HG02870 (cell line): ENCODE measurements at regions not wholly inside any gene's neighbourhood (a gene's known extent, or its start where the extent isn't known, plus 50 kb on each side); places are given as distances from the start of the nearest gene placed in this dataset.
"Not testable (repeated sequence)": the region's sequence is repeated elsewhere in the genome, so short reads cannot be mapped to it uniquely, and the experiment has no call there.

Experiments
- ATAC-seq: cut with Tn5 transposase; IDR thresholded peaks from one replicate; pipeline ENCODE4 v1.9.1; 2021; ENCODE audit warnings: mild to moderate bottlenecking, moderate library complexity; ENCODE audit not compliant: unreplicated experiment

GRCh38 chr15:35691891-35692867 is 146.2 kb upstream of the DPH6 start:
- ATAC-seq, result no peak

DNA sequence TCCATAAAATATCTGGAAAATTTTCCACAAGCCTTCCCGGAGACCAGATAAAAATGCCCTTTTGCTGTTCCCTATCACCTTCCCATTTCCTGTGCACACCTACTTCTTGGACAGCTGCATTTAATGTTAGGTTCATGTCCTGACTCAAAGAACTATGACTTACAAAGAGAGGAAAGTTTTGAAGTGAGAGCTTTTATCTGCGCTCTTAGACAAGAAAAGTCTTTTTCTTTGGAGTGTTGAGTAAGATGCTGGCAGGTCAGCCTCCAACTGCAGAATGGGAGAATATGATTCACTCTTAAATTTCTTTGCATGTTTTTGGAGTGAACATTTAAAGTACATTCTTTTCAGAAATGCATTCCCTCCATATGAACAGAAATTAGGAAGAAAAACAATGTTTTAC is 147.3 kb upstream of the DPH6 start:
- ATAC-seq, result no peak

GRCh38 chr15:35693886-35694285 is 147.9 kb upstream of the DPH6 start:
- no peak for ATAC-seq

DNA sequence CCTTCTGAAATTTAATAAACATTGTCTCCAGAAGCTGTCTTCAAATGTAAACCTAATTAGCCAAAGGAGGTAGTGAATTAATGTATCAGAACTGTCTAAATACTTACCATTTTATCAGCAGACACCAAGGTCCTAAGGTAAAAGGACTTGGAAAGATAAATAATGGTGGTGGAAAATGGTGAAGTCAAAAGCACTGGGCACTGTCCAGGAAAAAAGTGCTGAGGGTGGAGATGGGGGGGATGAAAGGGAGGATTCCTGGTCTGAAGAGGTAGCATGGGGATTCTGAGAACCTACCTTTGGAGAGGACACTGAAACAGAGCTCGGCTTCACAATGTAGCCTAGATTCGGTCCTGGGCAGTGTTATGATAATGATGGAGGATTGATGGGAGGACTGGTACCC is 149.0 kb upstream of the DPH6 start:
- no peak for ATAC-seq

- ATAC-seq, result no peak
Measured at GRCh38 chr15:35696767-35697231, 150.8 kb upstream of the DPH6 start.

DNA sequence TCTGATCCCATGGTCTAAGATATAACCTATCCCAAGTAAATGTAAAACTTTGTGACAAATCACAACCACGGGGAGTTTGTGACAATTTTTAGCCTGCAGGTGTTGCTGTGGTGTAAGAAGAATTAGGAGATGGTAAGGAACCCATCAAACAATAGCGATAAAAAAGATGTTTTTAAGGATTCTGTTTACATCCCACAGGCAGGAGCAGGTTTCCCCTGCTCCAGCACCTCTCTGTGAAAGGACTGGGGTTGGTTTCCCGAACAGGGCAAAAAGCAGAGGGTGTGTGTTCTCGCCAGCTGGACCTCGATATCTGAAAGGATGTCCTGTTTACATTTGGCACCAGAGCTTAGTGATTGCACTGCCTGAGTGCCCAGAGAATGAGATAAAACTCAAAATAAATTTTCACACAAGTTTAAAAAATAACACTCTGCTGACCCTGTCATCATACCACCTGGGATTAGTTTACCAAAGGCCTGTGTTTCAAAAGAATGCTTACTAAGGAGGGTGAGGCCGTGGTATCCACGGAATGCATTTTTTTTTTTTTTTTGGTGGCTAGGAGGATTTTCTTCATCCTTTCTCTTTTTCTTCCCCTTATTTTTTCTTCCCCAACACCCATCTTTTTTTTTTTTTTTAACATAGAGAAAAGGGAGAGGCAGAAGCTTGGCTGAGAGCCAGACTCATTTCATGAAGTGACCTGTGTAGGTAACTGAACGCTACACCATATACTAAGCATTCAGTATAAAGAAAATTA is 151.8 kb upstream of the DPH6 start:
- no peak for ATAC-seq

GRCh38 chr15:35698331-35698730 is 152.4 kb upstream of the DPH6 start:
- ATAC-seq, result no peak

GRCh38 chr15:35698966-35699575 is 153.1 kb upstream of the DPH6 start:
- no peak for ATAC-seq

- not testable (repeated sequence) for ATAC-seq
Measured at GRCh38 chr15:35700091-35700593, 154.2 kb upstream of the DPH6 start.

GRCh38 chr15:35701402-35702046 is 155.6 kb upstream of the DPH6 start:
- ATAC-seq, result no peak

DNA sequence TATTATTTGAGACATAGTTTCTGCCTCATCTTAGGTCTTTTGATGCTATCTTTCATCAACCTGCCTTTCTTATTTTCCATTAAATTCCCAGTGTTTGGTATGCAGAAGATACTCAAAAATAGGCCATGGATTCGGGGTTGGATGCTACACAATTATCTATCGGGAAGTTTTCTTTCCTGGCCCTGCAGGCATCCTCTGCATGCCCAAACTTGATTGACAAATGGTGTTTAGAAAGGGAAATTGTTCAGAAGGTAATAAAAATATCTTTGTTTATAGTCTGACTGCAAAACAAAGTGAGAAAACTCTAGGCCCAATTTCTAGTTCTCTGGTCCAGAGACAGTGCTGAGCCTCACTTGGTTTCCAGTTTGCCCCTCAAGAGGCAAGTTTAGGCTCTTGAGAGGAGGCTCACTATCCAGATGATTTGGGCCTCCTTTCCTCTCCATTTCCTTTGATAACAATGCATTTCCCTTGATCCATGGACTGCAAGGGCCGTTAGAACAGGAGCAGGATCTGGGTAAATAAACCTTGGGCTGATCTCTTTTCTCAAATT is 157.1 kb upstream of the DPH6 start:
- ATAC-seq, result no peak

DNA sequence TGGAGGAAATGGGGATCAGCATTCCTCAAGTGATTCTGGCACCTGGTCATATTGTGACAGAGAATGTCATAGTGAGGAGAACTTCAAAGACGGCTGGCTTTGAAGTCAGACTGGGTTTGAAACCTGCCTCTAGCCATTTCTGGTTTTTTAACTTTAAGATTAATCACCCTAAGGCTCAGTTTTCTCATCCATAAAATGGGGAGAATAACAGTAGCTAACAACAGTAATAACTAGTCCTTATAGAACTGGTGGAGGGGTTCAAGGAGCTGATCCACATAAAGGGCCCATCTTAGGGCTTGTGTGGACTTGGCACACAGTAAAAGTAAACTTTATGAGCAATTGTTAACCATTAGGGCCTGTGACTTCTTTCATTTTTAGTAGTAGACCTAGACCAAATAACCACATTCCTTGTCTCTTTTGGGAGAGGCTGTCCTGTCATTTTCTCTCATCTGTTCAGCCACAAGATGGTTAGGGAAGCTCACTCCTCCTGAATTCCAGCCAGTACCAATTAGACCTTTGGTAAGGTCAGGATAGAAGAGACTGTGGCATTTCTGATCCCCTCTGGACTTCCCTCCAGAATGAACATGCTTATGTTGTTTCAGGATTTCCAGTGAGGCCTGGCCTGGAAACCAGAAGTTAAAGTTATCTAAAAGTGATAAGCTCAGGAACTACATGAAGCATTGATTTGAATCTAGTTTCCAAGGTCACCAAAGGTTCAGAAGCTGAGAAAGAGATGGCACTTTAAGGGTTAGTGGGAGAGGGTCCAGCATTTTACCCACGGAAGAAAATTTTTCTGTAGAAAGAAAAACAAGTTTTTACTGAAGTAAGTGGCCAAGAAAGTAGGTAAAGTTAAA is 159.3 kb upstream of the DPH6 start:
- no peak for ATAC-seq

DNA sequence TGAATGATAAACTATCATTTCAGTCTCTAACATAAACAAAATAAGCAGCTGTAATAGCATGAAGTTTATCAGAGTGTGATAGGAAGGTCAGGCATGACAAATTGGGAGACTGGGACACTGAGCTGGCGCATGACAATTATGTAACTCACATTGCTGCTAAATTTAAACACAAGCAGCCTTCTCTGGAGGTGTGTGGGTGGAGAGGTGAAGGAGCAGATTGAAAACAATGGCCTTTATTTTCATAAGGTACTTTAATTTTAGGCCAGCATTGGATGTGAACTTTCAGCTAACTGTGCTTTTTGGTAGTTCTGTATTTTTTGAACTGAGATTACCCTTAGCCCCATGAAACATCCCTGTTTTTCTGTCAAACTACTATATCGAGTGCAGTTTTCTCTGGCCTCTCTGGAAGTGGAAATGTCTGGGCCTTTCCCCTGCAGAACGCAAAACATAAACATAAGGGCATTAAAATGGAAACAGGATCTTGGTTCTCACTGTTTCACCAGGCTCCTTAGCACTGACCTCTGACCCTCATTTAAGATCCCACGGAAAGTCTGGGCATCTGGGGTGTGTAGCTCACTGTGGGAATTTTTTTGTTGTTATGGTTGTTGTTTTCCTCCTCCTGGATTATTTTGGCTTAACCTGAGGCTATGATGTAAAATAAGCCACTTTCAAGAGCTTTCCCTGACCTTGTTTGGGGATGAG is 160.1 kb upstream of the DPH6 start:
- ATAC-seq, result no peak

DNA sequence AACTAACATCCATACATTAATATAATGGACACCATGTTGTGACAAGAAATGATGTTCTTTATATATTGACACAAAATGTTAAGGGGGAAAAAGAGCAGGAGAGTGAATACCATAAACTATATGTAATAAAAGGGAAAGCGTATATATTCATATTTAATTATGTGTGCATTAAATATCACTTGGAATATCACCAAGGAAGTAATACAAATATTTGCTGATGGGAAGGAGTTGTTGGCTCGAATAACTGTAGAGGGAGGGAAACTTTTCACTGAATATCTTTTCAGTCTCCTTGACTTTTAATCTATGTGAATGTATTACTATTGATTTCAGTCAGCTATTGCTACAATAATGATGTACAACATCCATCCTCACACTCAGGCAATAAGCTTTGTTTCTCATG is 167.0 kb upstream of the DPH6 start:
- ATAC-seq, result no peak

GRCh38 chr15:35713733-35714132 is 167.8 kb upstream of the DPH6 start:
- no peak for ATAC-seq

DNA sequence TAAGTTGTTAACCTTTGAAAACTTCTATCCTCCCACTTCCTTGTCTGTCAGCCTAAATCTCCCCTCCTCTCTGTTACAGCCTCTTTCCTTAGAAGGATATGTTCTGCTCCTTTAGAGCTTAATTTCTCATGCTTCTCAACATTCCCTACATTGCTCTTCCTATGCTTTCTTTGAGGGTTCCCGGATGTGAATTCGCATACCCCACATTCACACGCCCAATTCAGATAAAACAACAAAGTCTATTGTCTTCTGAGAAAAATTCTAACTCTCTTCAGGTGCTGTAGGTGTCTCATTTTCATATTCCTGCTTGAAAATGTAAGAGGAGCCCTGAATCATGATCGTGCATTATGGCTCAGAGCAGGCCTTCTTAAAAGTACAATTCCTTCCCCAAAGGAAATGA is 171.8 kb upstream of the DPH6 start:
- no peak for ATAC-seq

- ATAC-seq, result no peak
Measured at GRCh38 chr15:35720019-35720418, 174.1 kb upstream of the DPH6 start.

GRCh38 chr15:35720984-35721383 is 175.0 kb upstream of the DPH6 start:
- no peak for ATAC-seq

DNA sequence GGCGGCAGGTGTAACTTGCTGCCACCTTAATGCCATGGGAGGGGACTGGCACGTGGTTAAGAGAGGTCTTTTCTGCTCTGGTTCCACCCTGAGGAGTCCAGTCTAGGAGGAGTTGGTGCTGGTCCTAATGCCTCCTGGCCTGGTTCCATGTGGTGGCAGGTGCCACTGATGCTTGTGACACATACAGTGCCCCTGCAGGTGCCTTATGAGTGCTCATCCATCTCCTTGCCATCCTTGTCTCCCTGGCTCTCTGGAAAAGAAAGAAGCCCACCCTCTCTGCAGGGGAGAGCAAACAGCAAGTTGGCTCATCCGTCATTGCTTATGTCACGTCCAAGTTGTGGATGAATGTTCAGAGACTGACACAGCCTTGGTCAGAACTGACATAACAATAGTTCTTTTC is 175.8 kb upstream of the DPH6 start:
- no peak for ATAC-seq
